GM21447 (cell line): ENCODE measurements at regions not wholly inside any gene's neighbourhood (a gene's known extent, or its start where the extent isn't known, plus 50 kb on each side); places are given as distances from the start of the nearest gene placed in this dataset.

Experiments
- ATAC-seq: cut with Tn5 transposase; IDR thresholded peaks from one replicate; pipeline ENCODE4 v1.9.1; 2021; ENCODE audit not compliant: unreplicated experiment

DNA sequence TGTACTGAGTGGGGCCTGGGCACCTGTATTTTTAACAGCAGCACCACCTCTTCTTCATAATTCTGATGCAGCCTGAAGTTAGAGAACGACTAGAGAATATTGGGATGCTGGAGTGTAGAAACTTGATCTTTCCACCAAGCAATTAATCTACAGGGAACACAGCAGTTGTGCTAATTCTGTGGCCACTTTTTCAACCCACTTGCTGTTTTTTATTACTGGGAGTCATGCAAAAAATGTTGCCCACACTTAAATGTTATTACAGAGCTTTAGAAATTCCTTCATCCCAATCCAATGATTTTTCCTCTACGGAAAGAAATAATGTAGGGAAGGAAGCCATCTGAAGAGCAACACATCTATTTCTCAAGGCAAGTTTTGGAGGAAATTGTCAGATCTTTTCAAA is 190.9 kb upstream of the TUT7 start:
- no peak for ATAC-seq

- ATAC-seq, result no peak
Observed at GRCh38 chr9:86541014-86541570, 186.9 kb upstream of the TUT7 start.

- ATAC-seq, result no peak
Observed at GRCh38 chr9:86535406-86535915, 181.3 kb upstream of the TUT7 start.

GRCh38 chr9:86534572-86535258 is 180.5 kb upstream of the TUT7 start:
- ATAC-seq, result no peak

- ATAC-seq, result no peak
Observed at GRCh38 chr9:86531971-86532640, 177.9 kb upstream of the TUT7 start.

DNA sequence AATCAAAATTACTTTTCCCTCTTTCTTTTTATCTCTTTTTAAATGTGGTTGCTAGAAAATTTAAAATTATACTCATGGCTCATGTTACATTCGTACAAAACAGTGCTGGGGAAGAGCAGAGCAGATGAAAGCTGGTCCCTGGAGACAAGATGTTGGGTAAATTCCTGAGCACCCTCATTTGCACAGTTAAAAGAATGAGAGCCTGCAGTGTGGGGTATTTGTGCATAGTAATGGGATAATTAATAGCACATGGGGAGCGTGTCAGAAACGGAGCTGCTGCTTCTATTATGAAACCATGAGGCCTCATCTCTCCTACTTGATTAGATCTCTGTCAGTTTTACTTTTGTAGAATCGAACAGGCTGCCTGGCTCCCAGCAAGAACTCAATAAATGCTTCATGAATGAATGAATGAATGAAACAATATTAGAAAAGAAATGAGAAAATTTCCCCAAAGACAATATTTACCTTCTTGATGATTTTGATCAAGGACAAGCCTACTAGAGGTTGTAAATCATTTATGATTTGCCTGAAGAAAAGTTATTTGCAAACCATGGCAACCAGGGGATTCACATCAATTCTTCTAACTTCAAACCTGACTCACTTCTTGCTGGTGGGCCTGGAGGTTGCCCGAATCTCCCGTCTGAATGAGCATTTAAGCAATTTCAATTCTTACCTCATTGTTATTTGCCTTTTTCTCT is 177.2 kb upstream of the TUT7 start:
- ATAC-seq, result no peak

GRCh38 chr9:86529496-86530275 is 175.5 kb upstream of the TUT7 start:
- ATAC-seq, result no peak

GRCh38 chr9:86526021-86526420 is 171.8 kb upstream of the TUT7 start:
- no peak for ATAC-seq

DNA sequence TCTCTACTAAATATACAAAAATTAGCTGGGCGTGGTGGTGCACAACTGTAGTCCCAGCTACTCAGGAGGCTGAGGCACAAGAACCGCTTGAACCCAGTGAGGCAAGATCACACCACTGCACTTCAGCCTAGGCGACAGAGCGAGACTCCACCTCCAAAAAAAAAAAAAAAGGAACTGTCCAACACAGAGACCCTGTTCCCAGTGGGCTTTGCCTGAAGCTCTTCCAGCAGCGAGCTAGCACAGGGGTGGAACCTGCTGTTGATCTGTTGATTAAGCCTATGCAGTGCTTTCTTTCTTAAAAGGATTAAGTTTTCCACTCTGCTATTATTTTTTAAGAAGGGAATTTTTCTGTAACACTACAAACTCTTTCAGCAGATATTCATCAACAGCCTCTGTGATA is 171.0 kb upstream of the TUT7 start:
- no peak for ATAC-seq

- ATAC-seq, result no peak
Observed at GRCh38 chr9:86521977-86522376, 167.8 kb upstream of the TUT7 start.

DNA sequence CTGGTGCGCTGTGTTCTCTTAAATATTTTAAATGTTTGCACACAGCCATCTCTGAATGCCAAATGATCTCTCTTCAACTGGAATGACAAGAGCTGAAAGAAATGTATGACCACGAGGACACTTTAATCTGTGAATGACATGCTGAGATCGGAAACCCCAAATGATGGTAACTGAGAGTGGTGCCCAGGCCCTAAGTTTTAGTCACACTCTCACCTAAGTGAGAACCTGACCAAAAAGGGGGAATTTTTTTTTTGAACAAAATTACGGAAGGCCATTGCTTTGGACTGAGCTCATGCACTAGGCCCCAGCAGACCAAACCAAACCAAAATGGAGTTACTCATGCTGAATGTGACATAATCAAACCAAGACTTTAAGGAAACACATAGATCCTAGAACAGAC is 167.1 kb upstream of the TUT7 start:
- ATAC-seq, result no peak

GRCh38 chr9:86519066-86519615 is 164.9 kb upstream of the TUT7 start:
- no peak for ATAC-seq

DNA sequence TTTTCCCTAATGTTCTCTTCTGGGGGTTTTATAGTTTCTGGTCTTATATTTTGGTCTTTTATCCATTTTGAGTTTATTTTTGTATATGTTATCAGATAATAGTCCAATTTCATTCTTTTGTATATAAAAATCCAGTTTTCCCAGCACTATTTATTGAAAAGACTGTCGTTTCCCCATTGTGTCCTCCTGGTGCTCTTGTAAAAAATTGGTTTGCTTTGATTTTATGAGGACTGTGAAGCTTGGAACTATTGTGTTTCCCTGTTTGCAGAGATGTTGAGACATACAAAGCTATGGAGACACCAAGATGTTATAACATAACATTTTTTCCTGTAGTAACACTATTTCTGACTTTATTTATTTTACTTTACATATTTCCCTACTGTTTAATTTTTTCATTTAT is 163.3 kb upstream of the TUT7 start:
- ATAC-seq, result no peak

- ATAC-seq, result no peak
Observed at GRCh38 chr9:86516564-86516963, 162.4 kb upstream of the TUT7 start.

DNA sequence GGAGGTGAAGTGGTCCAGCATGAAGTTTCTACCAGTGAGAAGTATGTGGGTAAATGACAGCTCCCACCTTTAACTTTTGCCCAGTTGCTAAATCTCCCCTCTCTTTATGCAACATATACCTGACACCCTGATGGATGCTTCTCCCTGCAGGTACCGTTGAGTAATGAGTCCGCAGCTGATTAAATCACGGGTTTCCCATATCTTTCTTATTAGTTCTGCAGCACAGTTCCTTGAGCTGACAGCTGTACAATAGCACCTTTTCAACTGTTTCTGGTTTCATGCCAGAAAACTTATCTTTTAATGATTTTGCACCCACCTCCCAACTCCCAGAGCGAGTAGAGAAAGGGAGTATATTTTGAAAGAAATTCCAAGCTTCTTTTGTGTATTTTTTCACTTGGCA is 161.0 kb upstream of the TUT7 start:
- ATAC-seq, result no peak

GRCh38 chr9:86513429-86513828 is 159.2 kb upstream of the TUT7 start:
- ATAC-seq, result no peak

GRCh38 chr9:86512929-86513328 is 158.7 kb upstream of the TUT7 start:
- ATAC-seq, result no peak

DNA sequence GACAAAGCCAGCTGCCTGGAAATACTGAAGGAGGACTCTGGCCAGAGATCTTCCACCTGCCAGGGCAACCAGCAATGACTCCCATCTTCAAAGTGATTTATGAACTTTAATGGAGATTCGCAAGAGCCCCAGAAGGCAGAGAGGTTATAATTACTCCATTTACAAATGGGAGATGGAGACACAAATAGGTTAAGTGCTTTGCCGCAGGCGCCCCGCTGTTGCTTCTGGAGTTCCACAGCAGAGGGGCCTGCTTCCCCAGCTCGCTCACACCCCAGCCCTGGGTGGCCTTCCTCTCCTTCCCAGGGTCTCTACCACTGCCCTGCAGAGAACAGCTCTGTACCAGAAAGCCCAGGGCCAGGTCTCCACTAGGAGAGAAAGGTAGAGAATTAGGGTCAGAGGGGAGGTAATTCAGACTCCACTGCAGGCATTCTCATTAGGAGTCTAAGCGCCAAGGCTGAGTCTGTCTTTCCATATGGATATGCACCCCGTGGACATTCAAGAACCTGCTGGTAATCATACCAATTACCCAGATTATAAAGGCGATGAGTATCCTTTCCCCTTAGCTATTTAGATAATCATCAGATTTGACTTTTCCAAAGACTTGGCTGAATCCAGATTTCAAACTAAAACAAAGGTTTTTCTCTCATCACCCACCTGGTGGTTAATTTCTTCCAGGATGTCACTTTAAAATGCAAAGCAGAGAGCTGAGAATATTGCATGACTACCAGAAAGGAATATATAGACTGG is 157.6 kb upstream of the TUT7 start:
- ATAC-seq, result no peak

- ATAC-seq, result no peak
Observed at GRCh38 chr9:86508208-86508903, 154.1 kb upstream of the TUT7 start.
